HL-60 (cell line): ENCODE measurements at regions not wholly inside any gene's neighbourhood (a gene's known extent, or its start where the extent isn't known, plus 50 kb on each side); places are given as distances from the start of the nearest gene placed in this dataset.

Experiments
- GABPA ChIP-seq: IDR thresholded peaks from 2 replicates; pipeline ENCODE4 v1.6.1; 2012; ENCODE audit warnings: low read depth
- POLR2AphosphoS5 ChIP-seq: IDR thresholded peaks from 2 replicates; pipeline ENCODE4 v1.6.1; 2012; ENCODE audit warnings: low read depth
- TF ChIP-seq, protein P1 (sequence below): IDR thresholded peaks from one replicate; pipeline ENCODE4 v1.5.1; 2011; ENCODE audit warnings: low read length, control low read depth, inconsistent platforms; ENCODE audit not compliant: insufficient read depth

DNA sequence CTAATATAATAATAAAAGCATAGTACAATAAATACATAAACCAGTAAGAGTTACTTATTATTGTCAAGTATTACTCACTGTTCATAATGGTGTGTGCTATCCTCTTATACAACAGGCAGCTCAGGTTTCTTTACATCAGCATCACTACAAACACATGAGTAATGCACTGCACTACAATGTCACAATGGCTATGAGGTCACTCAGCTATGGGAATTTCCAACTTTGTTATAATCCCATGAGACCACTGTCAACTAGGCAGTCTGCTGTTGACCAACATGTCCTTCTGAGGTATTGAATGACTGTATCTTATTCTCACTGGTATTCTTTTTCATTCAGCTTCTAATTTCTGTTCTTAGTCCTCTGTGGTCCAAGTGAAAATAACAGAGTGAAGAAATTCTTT is 250.4 kb upstream of the DSEL start:
- TF ChIP-seq GABPA: no peak
- TF ChIP-seq, protein P1, sequence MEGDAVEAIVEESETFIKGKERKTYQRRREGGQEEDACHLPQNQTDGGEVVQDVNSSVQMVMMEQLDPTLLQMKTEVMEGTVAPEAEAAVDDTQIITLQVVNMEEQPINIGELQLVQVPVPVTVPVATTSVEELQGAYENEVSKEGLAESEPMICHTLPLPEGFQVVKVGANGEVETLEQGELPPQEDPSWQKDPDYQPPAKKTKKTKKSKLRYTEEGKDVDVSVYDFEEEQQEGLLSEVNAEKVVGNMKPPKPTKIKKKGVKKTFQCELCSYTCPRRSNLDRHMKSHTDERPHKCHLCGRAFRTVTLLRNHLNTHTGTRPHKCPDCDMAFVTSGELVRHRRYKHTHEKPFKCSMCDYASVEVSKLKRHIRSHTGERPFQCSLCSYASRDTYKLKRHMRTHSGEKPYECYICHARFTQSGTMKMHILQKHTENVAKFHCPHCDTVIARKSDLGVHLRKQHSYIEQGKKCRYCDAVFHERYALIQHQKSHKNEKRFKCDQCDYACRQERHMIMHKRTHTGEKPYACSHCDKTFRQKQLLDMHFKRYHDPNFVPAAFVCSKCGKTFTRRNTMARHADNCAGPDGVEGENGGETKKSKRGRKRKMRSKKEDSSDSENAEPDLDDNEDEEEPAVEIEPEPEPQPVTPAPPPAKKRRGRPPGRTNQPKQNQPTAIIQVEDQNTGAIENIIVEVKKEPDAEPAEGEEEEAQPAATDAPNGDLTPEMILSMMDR: no peak
- no peak for TF ChIP-seq POLR2AphosphoS5
